DMS153 treated with DMSO at 0.1 percent for 48 hours (cell line): ENCODE measurements at regions not wholly inside any gene's neighbourhood (a gene's known extent, or its start where the extent isn't known, plus 50 kb on each side); places are given as distances from the start of the nearest gene placed in this dataset.

ENCODE experiments used
- DNase-seq: peaks from one replicate; lab custom pipeline; 2025; ENCODE audit not compliant: unreplicated experiment; lab: John Stamatoyannopoulos, UW

- DNase-seq: no peak
These were observed 237.8 kb upstream of the JADE1 start for GRCh38 chr4:128571747-128572146.

GRCh38 chr4:128570387-128570975 lies 239.0 kb upstream of the JADE1 start:
- no peak for DNase-seq

- DNase-seq: no peak
These were observed 242.8 kb upstream of the JADE1 start for GRCh38 chr4:128566693-128567092.

GRCh38 chr4:128565565-128566186 lies 243.8 kb upstream of the JADE1 start:
- DNase-seq: no peak

GRCh38 chr4:128565054-128565453 lies 244.4 kb upstream of the JADE1 start:
- DNase-seq: no peak

- DNase-seq: no peak
These were observed 245.3 kb upstream of the JADE1 start for GRCh38 chr4:128564081-128564630.

GRCh38 chr4:128560754-128561495 lies 248.6 kb upstream of the JADE1 start:
- DNase-seq: no peak

- DNase-seq: no peak
These were observed 250.4 kb upstream of the JADE1 start for GRCh38 chr4:128558896-128559679.

- DNase-seq: no peak
These were observed 252.7 kb upstream of the JADE1 start for GRCh38 chr4:128556756-128557155.

- DNase-seq: peak; percentile 57
These were observed 255.6 kb upstream of the JADE1 start for GRCh38 chr4:128553686-128554515.

GRCh38 chr4:128552586-128552907 lies 257.0 kb upstream of the JADE1 start:
- no peak for DNase-seq

- DNase-seq: no peak
These were observed 258.2 kb upstream of the JADE1 start for GRCh38 chr4:128551280-128551679.

- no peak for DNase-seq
These were observed 259.4 kb upstream of the JADE1 start for GRCh38 chr4:128550060-128550459.

- no peak for DNase-seq
These were observed 259.9 kb upstream of the JADE1 start for GRCh38 chr4:128549636-128550035.

GRCh38 chr4:128548381-128548780 lies 260.8 kb upstream of the PGRMC2 start:
- DNase-seq: no peak

GRCh38 chr4:128544272-128544671 lies 256.7 kb upstream of the PGRMC2 start:
- no peak for DNase-seq

GRCh38 chr4:128543696-128544095 lies 256.1 kb upstream of the PGRMC2 start:
- DNase-seq: no peak

GRCh38 chr4:128542047-128542446 lies 254.4 kb upstream of the PGRMC2 start:
- DNase-seq: no peak

- DNase-seq: no peak
These were observed 252.5 kb upstream of the PGRMC2 start for GRCh38 chr4:128540122-128540521.

- no peak for DNase-seq
These were observed 250.7 kb upstream of the PGRMC2 start for GRCh38 chr4:128538111-128538882.
